GM12878 (cell line): ENCODE measurements at regions not wholly inside any gene's neighbourhood (a gene's known extent, or its start where the extent isn't known, plus 50 kb on each side); places are given as distances from the start of the nearest gene placed in this dataset.

Experiments used
- ATAC-seq: fragments of 200-7000 bp; cut with Tn5 transposase; 3 replicates; pipeline ENCODE4 v1.9.1; 2020; ENCODE audit warnings: mild to moderate bottlenecking, moderate library complexity
- BruUV-seq: library from RNA; stranded (reverse); fragments of 400-500 nt; replicated peaks from 2 replicates; lab custom pipeline; 2021; lab: Mats Ljungman, UMichigan
- CTCF ChIA-PET: fragments of 300-600 bp; sonication (Branson Sonifier 250); formaldehyde crosslinking; extraction: SDS; loops from one replicate; lab custom pipeline; 2021; ENCODE audit warnings: inconsistent platforms; lab: Yijun Ruan, JAX
- POLR2A ChIA-PET: fragments of 350-600 bp; formaldehyde crosslinking; extraction: SDS; loops from one replicate; lab custom pipeline; 2021; ENCODE audit warnings: inconsistent platforms; lab: Charles Lee
- RAD21 ChIA-PET: fragments of 300-600 bp; sonication (Branson Sonifier 250); formaldehyde crosslinking; loops from one replicate; lab custom pipeline; 2023; ENCODE audit warnings: antibody characterized with exemption; ENCODE audit not compliant: unreplicated experiment; lab: Charles Lee
- SMC1A ChIA-PET: fragments of 300-600 bp; sonication (Branson Sonifier 250); formaldehyde crosslinking; loops from one replicate; lab custom pipeline; 2023; ENCODE audit not compliant: unreplicated experiment, uncharacterized antibody; lab: Charles Lee
- DNase-seq: peaks from one replicate; pipeline ENCODE4 v3.0.0-alpha.2; 2011; ENCODE audit warnings: low read depth, low spot score
- FAIRE-seq: peaks from 3 replicates; lab custom pipeline; 2011; peaks lifted over from hg19 to GRCh38; lab: Jason Lieb, UNC
- H2AFZ ChIP-seq: 2 replicates; pipeline ENCODE4 v1.6.0; 2011; ENCODE audit warnings: low read depth, low read length, control low read depth; ENCODE audit not compliant: control insufficient read depth
- H3K27ac ChIP-seq: 2 replicates; pipeline ENCODE4 v1.5.1; 2011; ENCODE audit warnings: control low read depth; ENCODE audit not compliant: control insufficient read depth, insufficient read depth
- H3K27me3 ChIP-seq, 2 experiments: replicated peaks in 1 of 2; 2 replicates each; pipeline versions ENCODE4 v1.6.0 to v1.6.1; 2011; ENCODE audit warnings: low read length in 1 of 2; ENCODE audit not compliant: control insufficient read depth in 2 of 2, insufficient read depth in 2 of 2
- H3K36me3 ChIP-seq, 2 experiments: 2 replicates each; pipeline ENCODE4 v1.5.1; 2011; ENCODE audit warnings: low read length in 1 of 2; ENCODE audit not compliant: control insufficient read depth in 2 of 2, insufficient read depth in 2 of 2
- H3K4me1 ChIP-seq: 2 replicates; pipeline ENCODE4 v1.6.1; 2011; ENCODE audit warnings: mild to moderate bottlenecking, low read length, moderate library complexity, mixed read lengths; ENCODE audit not compliant: control insufficient read depth, insufficient read depth
- H3K4me2 ChIP-seq: 2 replicates; pipeline ENCODE4 v1.6.0; 2011; ENCODE audit warnings: control low read depth; ENCODE audit not compliant: control insufficient read depth, insufficient read depth
- H3K4me3 ChIP-seq: fragments of 200-600 bp; sonication (generic); 2 replicates; pipeline ENCODE4 v1.5.1; 2016
- H3K79me2 ChIP-seq: 2 replicates; pipeline ENCODE4 v1.6.0; 2011; ENCODE audit warnings: low read length; ENCODE audit not compliant: control insufficient read depth, insufficient read depth
- H3K9ac ChIP-seq: 2 replicates; pipeline ENCODE4 v1.8.0; 2011; ENCODE audit warnings: low read length, control low read depth, mixed read lengths; ENCODE audit not compliant: control insufficient read depth, insufficient read depth
- H3K9me3 ChIP-seq: replicated peaks from 3 replicates; pipeline ENCODE4 v1.5.1; 2011; ENCODE audit warnings: mild to moderate bottlenecking, low read length; ENCODE audit not compliant: control insufficient read depth, insufficient read depth
- H4K20me1 ChIP-seq: 2 replicates; pipeline ENCODE4 v1.6.0; 2011; ENCODE audit not compliant: control insufficient read depth, insufficient read depth
- CTCF ChIP-seq, 3 experiments: IDR thresholded peaks in 2 of 3; conservative IDR thresholded peaks in 1 of 3; 2 replicates each; pipeline ENCODE4 v1.5.1; 2011; ENCODE audit warnings: low read depth in 3 of 3, low read length in 3 of 3, mild to moderate bottlenecking in 3 of 3, control low read depth in 2 of 3, moderate library complexity in 2 of 3, inconsistent platforms in 1 of 3, mixed read lengths in 1 of 3; ENCODE audit not compliant: control insufficient read depth in 2 of 3, insufficient read depth in 1 of 3; ENCODE audit errors: extremely low read depth in 1 of 3
- GATAD2B ChIP-seq: fragments of 450-650 bp; conservative IDR thresholded peaks from 2 replicates; pipeline ENCODE4 v1.6.1; 2017; ENCODE audit warnings: low read depth, mild to moderate bottlenecking, moderate library complexity
- JUND ChIP-seq: IDR thresholded peaks from 2 replicates; pipeline ENCODE4 v1.6.1; 2012; ENCODE audit warnings: low read depth, mild to moderate bottlenecking, low read length, improper control_type of control experiment, moderate library complexity
- MEF2B ChIP-seq: fragments of 450-650 bp; IDR thresholded peaks from 2 replicates; pipeline ENCODE4 v1.6.1; 2018; ENCODE audit warnings: mild to moderate bottlenecking, moderate library complexity; ENCODE audit not compliant: partially characterized antibody, poor library complexity, severe bottlenecking
- PBX3 ChIP-seq: IDR thresholded peaks from 2 replicates; pipeline ENCODE4 v1.6.1; 2011; ENCODE audit warnings: mild to moderate bottlenecking, low read depth, low read length, moderate library complexity; ENCODE audit not compliant: insufficient replicate concordance
- SKIL ChIP-seq: fragments of 450-650 bp; IDR thresholded peaks from 2 replicates; pipeline ENCODE4 v1.6.1; 2017; ENCODE audit warnings: mild to moderate bottlenecking, low read depth, inconsistent platforms; ENCODE audit not compliant: poor library complexity, severe bottlenecking
- SUZ12 ChIP-seq: fragments of 200-600 bp; sonication (generic); IDR thresholded peaks from one replicate; pipeline ENCODE4 v1.6.1; 2018; ENCODE audit warnings: antibody characterized with exemption, mild to moderate bottlenecking; ENCODE audit not compliant: unreplicated experiment
- ZNF687 ChIP-seq: fragments of 450-650 bp; IDR thresholded peaks from 2 replicates; pipeline ENCODE4 v1.6.1; 2017; ENCODE audit warnings: mild to moderate bottlenecking, moderate library complexity
- WGBS: methylation state at CpG from one replicate; pipeline ENCODE4 v1.1.6; 2016; ENCODE audit warnings: low lambda C conversion rate; ENCODE audit not compliant: insufficient replicate concordance, insufficient coverage; ENCODE audit errors: missing lambda C conversion rate; 5-methylcytosine and 5-hydroxymethylcytosine counted together
- in situ Hi-C: fragments of 300-500 bp; cut with MboI; formaldehyde crosslinking; loops from 9 replicates; pipeline ENCODE4 v1.14.3; 2018; ENCODE audit warnings: mixed read lengths
- intact Hi-C: fragments of 100-400 bp; cut with micrococcal nuclease; formaldehyde crosslinking; loops from one replicate; pipeline ENCODE4 v1.14.2; 2022; ENCODE audit not compliant: unreplicated experiment

GRCh38 chr10:113267619-113268562 is 285.0 kb upstream of the HABP2 start:
- POLR2A ChIA-PET: no interaction called here
- Histone ChIP-seq H3K9me3 (no peaks in the 10 kb centered on the region), H3K9ac (no peak overlapping the region), H3K79me2 (no peaks in the 10 kb centered on the region), H4K20me1 (no peaks in the 10 kb centered on the region), H3K27me3 (no peaks in the 10 kb centered on the region; a peak in 1 of 4 replicates), H2AFZ (no peak overlapping the region), H3K4me3 (no peak overlapping the region), H3K4me2 (no peak overlapping the region), H3K27ac (no peak overlapping the region), H3K36me3 (no peaks in the 10 kb centered on the region), H3K4me1 (no peaks in the 10 kb centered on the region)
- no peak for ATAC-seq
- in situ Hi-C loops (no loop called here), intact Hi-C loops (loop anchor here (10.0 kb wide), 1 partner anchor 543 kb away; no protein-coding TSS in a partner anchor)
- BruUV-seq: no TSS peak
- CTCF ChIA-PET: no interaction called here
- SMC1A ChIA-PET: no interaction called here
- no peak for DNase-seq
- no peak for FAIRE-seq
- 28% methylated on average over 4 of the region's 4 CpGs for WGBS
- RAD21 ChIA-PET: no interaction called here
- TF ChIP-seq SUZ12 (no peak), ZNF687 (no peak), CTCF (IDR thresholded peaks at IDR 0.05 in 2 of 3, conservative IDR thresholded peaks at IDR 0.05 in 1 of 3; ENCODE audit: control insufficient read depth in 2 of 3, extremely low read depth in 1 of 3, insufficient read depth in 1 of 3, low read depth in 3 of 3, low read length in 3 of 3) (no peak), SKIL (no peak), GATAD2B (no peak), MEF2B (no peak), JUND (no peak), PBX3 (no peak)
